Hepatocyte (in vitro differentiated cells): ENCODE measurements at regions not wholly inside any gene's neighbourhood (a gene's known extent, or its start where the extent isn't known, plus 50 kb on each side); places are given as distances from the start of the nearest gene placed in this dataset.

Experiments used
- DNase-seq: peaks from one replicate; pipeline ENCODE4 v3.0.0-alpha.2; 2016; ENCODE audit warnings: low spot score
- H2AFZ ChIP-seq: fragments of 200-600 bp; sonication (generic); 2 replicates; pipeline ENCODE4 v1.6.0; 2016; ENCODE audit warnings: antibody characterized with exemption, mild to moderate bottlenecking
- H3K27ac ChIP-seq: fragments of 200-600 bp; sonication (generic); 2 replicates; pipeline ENCODE4 v1.5.1; 2016; ENCODE audit warnings: mild to moderate bottlenecking
- H3K27me3 ChIP-seq: fragments of 200-600 bp; sonication (generic); 2 replicates; pipeline ENCODE4 v1.6.1; 2016
- H3K36me3 ChIP-seq: fragments of 200-600 bp; sonication (generic); replicated peaks from 2 replicates; pipeline ENCODE4 v1.5.1; 2016; ENCODE audit warnings: low read depth; ENCODE audit not compliant: insufficient read depth
- H3K4me1 ChIP-seq: fragments of 200-600 bp; sonication (generic); 2 replicates; pipeline ENCODE4 v1.5.1; 2016; ENCODE audit warnings: mild to moderate bottlenecking, moderate library complexity; ENCODE audit not compliant: insufficient read depth
- H3K4me2 ChIP-seq: fragments of 200-600 bp; sonication (generic); 2 replicates; pipeline ENCODE4 v1.6.0; 2016
- H3K4me3 ChIP-seq: fragments of 200-600 bp; sonication (generic); 2 replicates; pipeline ENCODE4 v1.5.1; 2016; ENCODE audit warnings: mild to moderate bottlenecking
- H3K79me2 ChIP-seq: fragments of 200-600 bp; sonication (generic); 2 replicates; pipeline ENCODE4 v1.6.0; 2017; ENCODE audit warnings: mild to moderate bottlenecking
- H3K9me2 ChIP-seq: fragments of 200-600 bp; sonication (generic); replicated peaks from 2 replicates; pipeline ENCODE4 v1.6.0; 2017; ENCODE audit warnings: mild to moderate bottlenecking; ENCODE audit not compliant: insufficient read depth
- H3K9me3 ChIP-seq: fragments of 200-600 bp; sonication (generic); 2 replicates; pipeline ENCODE4 v1.5.1; 2016; ENCODE audit warnings: low read depth, mild to moderate bottlenecking
- H4K20me1 ChIP-seq: fragments of 200-600 bp; sonication (generic); 2 replicates; pipeline ENCODE4 v1.6.0; 2016; ENCODE audit warnings: mild to moderate bottlenecking; ENCODE audit not compliant: insufficient read depth, poor library complexity, severe bottlenecking
- EZH2 ChIP-seq: fragments of 200-600 bp; sonication (generic); IDR thresholded peaks from 2 replicates; pipeline ENCODE4 v1.6.1; 2016; ENCODE audit warnings: antibody characterized with exemption, mild to moderate bottlenecking, borderline replicate concordance
- EZH2phosphoT487 ChIP-seq: fragments of 200-600 bp; sonication (generic); IDR thresholded peaks from one replicate; pipeline ENCODE4 v1.6.1; 2018; ENCODE audit warnings: antibody characterized with exemption, mild to moderate bottlenecking, low read depth, moderate library complexity; ENCODE audit not compliant: unreplicated experiment, severe bottlenecking
- WGBS: methylation state at CpG from one replicate; pipeline ENCODE4 v1.1.6; 2016; ENCODE audit warnings: low lambda C conversion rate; ENCODE audit errors: missing lambda C conversion rate; 5-methylcytosine and 5-hydroxymethylcytosine counted together
- TF ChIP-seq, protein P1 (sequence below): fragments of 200-600 bp; sonication (generic); IDR thresholded peaks from 2 replicates; pipeline ENCODE4 v1.5.1; 2016; ENCODE audit warnings: antibody characterized with exemption, mild to moderate bottlenecking; ENCODE audit not compliant: poor library complexity

DNA sequence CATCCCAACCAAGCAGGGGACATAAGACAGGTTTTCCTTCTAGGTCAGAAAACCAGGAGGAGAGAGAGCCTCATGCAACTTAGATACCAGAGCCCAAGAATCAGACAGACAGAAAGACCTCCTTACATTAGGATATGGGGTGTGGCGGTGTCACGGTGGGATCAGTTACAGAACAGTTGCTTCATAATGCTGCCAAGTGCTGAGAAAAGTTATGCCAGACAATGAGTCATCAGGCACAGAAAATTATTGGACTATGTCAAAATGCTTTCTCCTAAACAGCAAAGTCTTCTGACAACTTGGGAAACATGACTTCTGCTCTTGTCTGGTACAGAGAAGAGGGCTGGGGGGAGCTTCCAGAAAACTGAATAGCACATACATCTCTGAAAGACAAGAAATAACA is 1120.2 kb upstream of the TMPRSS15 start:
- no peak for DNase-seq
- H2AFZ ChIP-seq: no peak overlapping the region
- no peaks in the 10 kb centered on the region for H3K36me3 ChIP-seq
- H3K79me2 ChIP-seq: no peaks in the 10 kb centered on the region
- H3K4me3 ChIP-seq: no peak overlapping the region
- no peak overlapping the region for H3K27ac ChIP-seq
- no peaks in the 10 kb centered on the region for H3K4me1 ChIP-seq
- no peak overlapping the region for H3K4me2 ChIP-seq
- TF ChIP-seq EZH2 (no peak), EZH2phosphoT487 (no peak)
- TF ChIP-seq, protein P1, sequence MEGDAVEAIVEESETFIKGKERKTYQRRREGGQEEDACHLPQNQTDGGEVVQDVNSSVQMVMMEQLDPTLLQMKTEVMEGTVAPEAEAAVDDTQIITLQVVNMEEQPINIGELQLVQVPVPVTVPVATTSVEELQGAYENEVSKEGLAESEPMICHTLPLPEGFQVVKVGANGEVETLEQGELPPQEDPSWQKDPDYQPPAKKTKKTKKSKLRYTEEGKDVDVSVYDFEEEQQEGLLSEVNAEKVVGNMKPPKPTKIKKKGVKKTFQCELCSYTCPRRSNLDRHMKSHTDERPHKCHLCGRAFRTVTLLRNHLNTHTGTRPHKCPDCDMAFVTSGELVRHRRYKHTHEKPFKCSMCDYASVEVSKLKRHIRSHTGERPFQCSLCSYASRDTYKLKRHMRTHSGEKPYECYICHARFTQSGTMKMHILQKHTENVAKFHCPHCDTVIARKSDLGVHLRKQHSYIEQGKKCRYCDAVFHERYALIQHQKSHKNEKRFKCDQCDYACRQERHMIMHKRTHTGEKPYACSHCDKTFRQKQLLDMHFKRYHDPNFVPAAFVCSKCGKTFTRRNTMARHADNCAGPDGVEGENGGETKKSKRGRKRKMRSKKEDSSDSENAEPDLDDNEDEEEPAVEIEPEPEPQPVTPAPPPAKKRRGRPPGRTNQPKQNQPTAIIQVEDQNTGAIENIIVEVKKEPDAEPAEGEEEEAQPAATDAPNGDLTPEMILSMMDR: no peak
- H3K27me3 ChIP-seq: no peaks in the 10 kb centered on the region
- 65% methylated on average over 2 of the region's 2 CpGs for WGBS
- no peaks in the 10 kb centered on the region for H4K20me1 ChIP-seq
- H3K9me2 ChIP-seq: no peaks in the 10 kb centered on the region
- no peaks in the 10 kb centered on the region for H3K9me3 ChIP-seq

DNA sequence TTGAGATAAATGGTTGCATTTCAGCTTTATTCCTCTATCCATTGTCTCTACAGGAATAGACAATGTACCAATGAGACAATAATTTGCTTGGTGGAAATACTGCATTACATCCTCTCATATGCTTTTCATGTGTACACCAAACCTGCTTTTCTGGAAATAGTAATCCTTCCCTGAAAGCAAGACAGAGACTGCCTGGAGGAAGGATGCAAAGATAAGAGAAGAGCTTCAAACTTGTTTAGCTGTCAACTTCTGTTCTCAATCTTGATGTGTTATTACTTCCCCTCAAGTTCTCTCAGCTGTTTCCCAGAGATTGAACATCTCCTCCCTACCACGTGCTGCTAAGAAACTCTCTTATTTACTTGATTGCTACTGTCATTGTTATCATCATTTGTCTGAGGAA is 1125.4 kb upstream of the TMPRSS15 start:
- no peak for DNase-seq
- H3K4me3 ChIP-seq: no peak overlapping the region
- H3K9me3 ChIP-seq: no peaks in the 10 kb centered on the region
- H2AFZ ChIP-seq: no peak overlapping the region
- H3K79me2 ChIP-seq: no peaks in the 10 kb centered on the region
- H3K27me3 ChIP-seq: no peaks in the 10 kb centered on the region
- no peak overlapping the region for H3K27ac ChIP-seq
- H4K20me1 ChIP-seq: no peaks in the 10 kb centered on the region
- no peaks in the 10 kb centered on the region for H3K9me2 ChIP-seq
- TF ChIP-seq EZH2phosphoT487: no peak
- TF ChIP-seq, protein P1: no peak
- no peak for TF ChIP-seq EZH2
- WGBS: 59% methylated on average over 1 of the region's 1 CpG
- H3K4me1 ChIP-seq: no peaks in the 10 kb centered on the region
- no peak overlapping the region for H3K4me2 ChIP-seq
- H3K36me3 ChIP-seq: no peaks in the 10 kb centered on the region

DNA sequence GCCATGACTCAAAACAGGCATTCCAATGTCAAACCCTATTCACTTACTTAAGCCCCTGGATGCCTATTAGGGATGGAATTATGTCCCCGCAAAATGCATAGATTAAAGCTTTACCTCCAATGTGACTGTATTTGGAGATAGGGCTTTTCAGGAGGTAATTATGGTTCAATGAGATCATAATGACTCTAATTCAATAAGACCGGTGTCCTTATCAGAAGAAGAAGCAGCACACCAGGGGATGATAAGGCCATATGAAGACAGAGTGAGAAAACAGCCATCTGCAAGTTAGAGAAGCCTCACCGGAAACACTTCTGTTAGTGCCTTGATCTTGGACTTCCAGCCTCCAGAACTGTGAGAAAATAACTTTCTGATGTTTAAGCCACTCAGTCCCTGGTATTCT is 1131.8 kb upstream of the TMPRSS15 start:
- TF ChIP-seq, protein P1: no peak
- TF ChIP-seq EZH2phosphoT487 (no peak), EZH2 (no peak)
- no peaks in the 10 kb centered on the region for H3K27me3 ChIP-seq
- no peak overlapping the region for H3K4me3 ChIP-seq
- DNase-seq: no peak
- no peaks in the 10 kb centered on the region for H3K4me1 ChIP-seq
- H3K9me2 ChIP-seq: no peaks in the 10 kb centered on the region
- no peaks in the 10 kb centered on the region for H4K20me1 ChIP-seq
- no peaks in the 10 kb centered on the region for H3K79me2 ChIP-seq
- no peaks in the 10 kb centered on the region for H3K36me3 ChIP-seq
- H3K27ac ChIP-seq: no peak overlapping the region
- no peak overlapping the region for H3K4me2 ChIP-seq
- no peak overlapping the region for H2AFZ ChIP-seq
- no peaks in the 10 kb centered on the region for H3K9me3 ChIP-seq
- 69% methylated on average over 3 of the region's 3 CpGs for WGBS

DNA sequence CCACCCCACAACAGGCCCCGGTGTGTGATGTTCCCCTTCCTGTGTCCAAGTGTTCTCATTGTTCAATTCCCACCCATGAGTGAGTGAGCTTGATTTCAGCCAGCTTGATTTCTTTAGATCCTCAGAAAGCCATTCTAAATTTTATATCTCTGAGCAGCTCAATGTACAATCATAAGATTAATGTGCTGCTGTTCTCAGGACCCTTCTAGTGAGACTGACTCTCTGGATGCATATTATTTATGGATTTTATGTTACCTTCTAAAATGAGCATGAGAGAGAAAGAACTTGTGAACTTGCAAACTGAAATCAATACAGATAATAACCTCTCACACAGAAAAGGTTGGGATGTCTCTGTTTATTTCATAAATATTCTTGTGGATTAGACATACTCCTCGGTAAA is 1133.5 kb upstream of the TMPRSS15 start:
- Histone ChIP-seq H3K79me2 (no peaks in the 10 kb centered on the region), H3K9me2 (no peaks in the 10 kb centered on the region), H3K4me3 (no peak overlapping the region), H3K9me3 (no peaks in the 10 kb centered on the region), H3K27me3 (no peaks in the 10 kb centered on the region), H2AFZ (no peak overlapping the region), H3K4me1 (no peaks in the 10 kb centered on the region), H3K27ac (no peak overlapping the region), H3K4me2 (no peak overlapping the region), H4K20me1 (no peaks in the 10 kb centered on the region), H3K36me3 (no peaks in the 10 kb centered on the region)
- TF ChIP-seq EZH2 (no peak), EZH2phosphoT487 (no peak)
- TF ChIP-seq, protein P1: no peak
- 87% methylated on average over 2 of the region's 2 CpGs for WGBS
- no peak for DNase-seq
